ENCODE measurements at regions not wholly inside any gene's neighbourhood (a gene's known extent, or its start where the extent isn't known, plus 50 kb on each side); places are given as distances from the start of the nearest gene placed in this dataset.

DNA sequence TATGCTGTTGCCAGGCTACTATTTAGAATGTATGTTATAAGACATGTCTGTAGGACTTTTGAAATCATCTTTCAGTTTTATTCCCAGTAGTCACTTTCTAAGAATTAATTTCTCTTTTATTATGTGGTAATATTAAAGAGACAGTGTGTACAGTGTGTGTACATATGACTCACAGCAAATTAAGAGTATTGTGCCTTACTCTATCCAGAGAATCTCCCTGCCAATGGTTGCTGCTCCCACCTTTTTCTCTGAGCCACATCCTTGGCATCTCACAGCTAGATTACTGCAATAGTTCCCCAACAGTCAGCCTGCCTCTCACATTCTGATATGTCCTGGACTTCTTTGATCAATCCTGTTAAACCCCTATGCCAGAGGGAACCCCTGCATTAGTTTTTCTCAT, 114.5 kb downstream of the ANXA5 start:
- TF ChIP-seq POLR2A (IDR thresholded peaks at IDR 0.05) (no peak), POLR2AphosphoS5 (IDR thresholded peaks at IDR 0.05) (no peak)
